Tibial artery (tissue), 4 donors: ENCODE measurements at regions not wholly inside any gene's neighbourhood (a gene's known extent, or its start where the extent isn't known, plus 50 kb on each side); places are given as distances from the start of the nearest gene placed in this dataset.

Source experiments
- DNase-seq, 2 donors: peaks; one replicate each; pipeline ENCODE4 v3.0.0-alpha.2; 2019
- H3K27ac ChIP-seq, 2 donors: fragments of 200-600 bp; sonication (generic) in 1 of 2; 1 replicate in 1 of 2; 2 replicates in 1 of 2; pipeline ENCODE4 v1.5.1; 2018 to 2019; ENCODE audit warnings: mild to moderate bottlenecking in 1 of 2
- H3K27me3 ChIP-seq, 2 donors: fragments of 200-600 bp; sonication (generic) in 1 of 2; one replicate each; pipeline versions ENCODE4 v1.5.1 to v1.6.0; 2016 to 2019
- H3K36me3 ChIP-seq, 3 donors: fragments of 200-600 bp; sonication (generic) in 2 of 3; one replicate each; pipeline ENCODE4 v1.5.1; 2016 to 2019; ENCODE audit warnings: mild to moderate bottlenecking in 2 of 3
- H3K4me1 ChIP-seq, 4 donors: fragments of 200-600 bp; sonication (generic) in 2 of 4; 1 replicate in 3 of 4; 2 replicates in 1 of 4; pipeline ENCODE4 v1.5.1; 2016 to 2019
- H3K4me3 ChIP-seq, 2 donors: fragments of 200-600 bp; sonication (generic) in 1 of 2; 1 replicate in 1 of 2; 2 replicates in 1 of 2; pipeline ENCODE4 v1.5.1; 2018 to 2019; ENCODE audit warnings: mild to moderate bottlenecking in 2 of 2
- H3K9me3 ChIP-seq, 3 donors: fragments of 200-600 bp; sonication (generic) in 1 of 3; one replicate each; pipeline ENCODE4 v1.5.1; 2016 to 2019
- intact Hi-C: fragments of 100-400 bp; cut with DNase I; formaldehyde crosslinking; loops from one replicate; pipeline ENCODE4 v1.15.0; 2023; ENCODE audit warnings: low total_unique reads
- TF ChIP-seq, protein P1 (sequence below), 2 experiments: fragments of 200-600 bp in 1 of 2; fragments of 450-650 bp in 1 of 2; IDR thresholded peaks; one replicate each; pipeline ENCODE4 v1.5.1; 2017 to 2019; ENCODE audit warnings: antibody characterized with exemption in 2 of 2, mild to moderate bottlenecking in 1 of 2, moderate library complexity in 1 of 2

DNA sequence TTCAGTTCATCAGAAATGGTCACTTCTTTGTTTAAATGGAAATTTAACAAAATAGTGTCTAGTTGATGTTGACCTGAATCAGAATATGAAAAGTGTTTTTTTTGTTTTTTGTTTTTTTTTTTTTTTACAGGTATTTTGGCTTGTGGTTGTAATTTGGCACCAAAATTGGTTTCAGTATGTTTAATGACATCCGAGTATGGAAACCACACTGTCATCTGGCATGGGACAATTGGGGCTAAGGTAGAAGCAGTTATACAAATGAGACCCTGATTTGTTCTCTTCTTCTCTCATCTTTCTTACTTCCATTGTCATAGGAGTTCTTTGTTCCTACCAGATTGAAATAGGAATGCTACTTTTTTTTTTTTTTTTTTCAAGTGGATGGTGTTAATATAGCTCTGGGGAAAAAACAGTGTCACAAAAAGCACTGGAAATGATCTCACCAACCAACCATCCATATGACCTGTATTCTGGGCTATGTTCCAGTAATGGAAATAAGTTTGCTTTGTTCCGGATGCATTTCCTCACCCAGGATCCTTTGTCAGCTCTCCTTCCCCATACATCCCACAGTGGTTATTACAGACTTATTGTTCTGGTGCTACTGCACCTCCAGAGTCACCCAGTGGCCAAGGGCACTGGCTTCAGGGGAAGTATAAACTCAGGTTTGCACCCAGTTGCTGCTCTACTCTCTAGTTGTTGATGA, 95.8 kb downstream of the ATXN3L start:
- no peak overlapping the region for H3K27ac ChIP-seq
- TF ChIP-seq, protein P1, sequence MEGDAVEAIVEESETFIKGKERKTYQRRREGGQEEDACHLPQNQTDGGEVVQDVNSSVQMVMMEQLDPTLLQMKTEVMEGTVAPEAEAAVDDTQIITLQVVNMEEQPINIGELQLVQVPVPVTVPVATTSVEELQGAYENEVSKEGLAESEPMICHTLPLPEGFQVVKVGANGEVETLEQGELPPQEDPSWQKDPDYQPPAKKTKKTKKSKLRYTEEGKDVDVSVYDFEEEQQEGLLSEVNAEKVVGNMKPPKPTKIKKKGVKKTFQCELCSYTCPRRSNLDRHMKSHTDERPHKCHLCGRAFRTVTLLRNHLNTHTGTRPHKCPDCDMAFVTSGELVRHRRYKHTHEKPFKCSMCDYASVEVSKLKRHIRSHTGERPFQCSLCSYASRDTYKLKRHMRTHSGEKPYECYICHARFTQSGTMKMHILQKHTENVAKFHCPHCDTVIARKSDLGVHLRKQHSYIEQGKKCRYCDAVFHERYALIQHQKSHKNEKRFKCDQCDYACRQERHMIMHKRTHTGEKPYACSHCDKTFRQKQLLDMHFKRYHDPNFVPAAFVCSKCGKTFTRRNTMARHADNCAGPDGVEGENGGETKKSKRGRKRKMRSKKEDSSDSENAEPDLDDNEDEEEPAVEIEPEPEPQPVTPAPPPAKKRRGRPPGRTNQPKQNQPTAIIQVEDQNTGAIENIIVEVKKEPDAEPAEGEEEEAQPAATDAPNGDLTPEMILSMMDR (IDR thresholded peaks at IDR 0.05): no peak
- DNase-seq: no peak
- intact Hi-C loops: no loop called here
- no peaks in the 10 kb centered on the region for H3K27me3 ChIP-seq
- H3K36me3 ChIP-seq: no peaks in the 10 kb centered on the region
- no peaks in the 10 kb centered on the region for H3K4me1 ChIP-seq
- H3K4me3 ChIP-seq: no peak overlapping the region
- no peaks in the 10 kb centered on the region for H3K9me3 ChIP-seq

DNA sequence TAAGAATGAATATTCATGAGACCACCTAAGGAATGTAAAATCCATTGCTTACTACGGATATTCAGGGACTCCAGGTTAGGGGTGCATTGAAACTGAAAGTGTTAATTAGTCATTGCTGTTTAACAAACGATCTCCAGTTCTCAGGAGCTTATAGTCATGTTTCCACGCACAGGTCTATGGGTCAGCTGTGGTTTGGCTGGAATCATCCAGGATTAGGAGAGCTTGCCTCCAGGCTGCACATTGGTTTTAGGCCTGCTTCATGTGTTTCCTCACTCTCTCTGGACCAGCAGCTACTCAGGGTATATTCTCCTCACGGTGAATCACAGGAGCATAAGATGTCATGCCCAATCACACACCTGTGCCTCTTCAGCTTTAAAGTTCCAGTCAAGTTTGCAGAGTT, 98.9 kb downstream of the ATXN3L start:
- H3K27me3 ChIP-seq: no peaks in the 10 kb centered on the region
- no peak overlapping the region for H3K27ac ChIP-seq
- intact Hi-C loops: no loop called here
- no peaks in the 10 kb centered on the region for H3K9me3 ChIP-seq
- TF ChIP-seq, protein P1 (IDR thresholded peaks at IDR 0.05): no peak
- no peak for DNase-seq
- H3K4me3 ChIP-seq: no peak overlapping the region
- H3K36me3 ChIP-seq: no peaks in the 10 kb centered on the region
- H3K4me1 ChIP-seq: no peaks in the 10 kb centered on the region

DNA sequence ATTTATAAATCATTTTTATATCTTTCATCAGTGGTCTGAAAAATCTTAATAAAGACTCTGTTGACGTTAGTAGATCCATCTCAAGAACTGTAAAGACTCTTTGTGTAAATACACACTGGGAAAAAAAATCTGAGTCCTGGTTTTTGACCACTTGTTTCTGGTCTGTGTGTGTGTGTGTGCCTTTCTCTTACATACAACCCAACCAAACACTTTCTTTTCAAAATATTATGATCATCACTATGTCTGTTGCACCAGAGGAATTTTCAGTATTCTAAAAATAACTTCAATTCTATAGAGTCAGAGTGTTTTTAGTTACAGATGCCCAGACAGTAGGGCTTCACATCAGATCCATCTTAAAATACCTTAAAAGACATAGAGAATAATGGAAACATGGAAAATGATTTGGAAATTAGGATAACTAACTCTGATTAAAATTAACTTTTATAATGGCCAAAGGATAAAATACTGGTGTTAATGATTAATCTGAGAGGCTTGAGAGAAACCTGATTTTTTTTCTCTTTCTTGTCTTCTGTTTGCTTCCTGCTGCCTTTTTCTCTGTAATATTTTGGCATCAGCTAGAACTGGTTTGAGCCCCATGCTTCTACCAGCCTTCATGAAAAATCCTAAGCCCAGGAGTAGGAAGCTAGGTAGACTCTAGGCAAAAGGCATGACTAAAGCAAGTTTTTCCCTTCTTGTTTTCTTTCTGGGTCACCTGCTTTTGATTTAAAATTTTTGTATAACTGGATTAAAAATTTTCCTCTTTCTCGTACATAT, 99.7 kb downstream of the ATXN3L start:
- no peaks in the 10 kb centered on the region for H3K27me3 ChIP-seq
- intact Hi-C loops: no loop called here
- H3K4me1 ChIP-seq: no peaks in the 10 kb centered on the region
- no peaks in the 10 kb centered on the region for H3K9me3 ChIP-seq
- H3K4me3 ChIP-seq: no peak overlapping the region
- TF ChIP-seq, protein P1 (IDR thresholded peaks at IDR 0.05): no peak
- DNase-seq: no peak
- H3K36me3 ChIP-seq: no peaks in the 10 kb centered on the region
- H3K27ac ChIP-seq: no peak overlapping the region

DNA sequence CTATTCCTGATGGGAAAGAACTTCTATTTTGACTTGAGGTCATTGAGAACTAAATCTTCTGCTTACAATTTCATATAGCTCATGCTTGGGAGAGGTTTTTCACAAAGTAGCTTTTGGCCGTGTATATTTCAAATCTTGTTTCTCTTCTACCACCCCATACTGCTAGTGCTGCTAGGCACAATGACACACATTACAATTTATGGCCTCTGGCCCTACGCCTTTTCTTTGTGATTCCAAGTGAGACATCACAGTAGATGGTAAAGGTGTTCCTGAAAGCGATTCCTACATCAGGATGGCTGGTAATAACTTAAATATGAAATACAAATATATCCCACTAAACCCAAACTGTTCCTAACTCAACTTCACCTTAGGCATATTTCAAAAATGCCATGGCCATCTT, 101.1 kb downstream of the ATXN3L start:
- H3K4me1 ChIP-seq: no peaks in the 10 kb centered on the region
- intact Hi-C loops: no loop called here
- DNase-seq: no peak
- no peaks in the 10 kb centered on the region for H3K36me3 ChIP-seq
- H3K27me3 ChIP-seq: no peaks in the 10 kb centered on the region
- no peak overlapping the region for H3K4me3 ChIP-seq
- no peak overlapping the region for H3K27ac ChIP-seq
- no peaks in the 10 kb centered on the region for H3K9me3 ChIP-seq
- TF ChIP-seq, protein P1 (IDR thresholded peaks at IDR 0.05): no peak

DNA sequence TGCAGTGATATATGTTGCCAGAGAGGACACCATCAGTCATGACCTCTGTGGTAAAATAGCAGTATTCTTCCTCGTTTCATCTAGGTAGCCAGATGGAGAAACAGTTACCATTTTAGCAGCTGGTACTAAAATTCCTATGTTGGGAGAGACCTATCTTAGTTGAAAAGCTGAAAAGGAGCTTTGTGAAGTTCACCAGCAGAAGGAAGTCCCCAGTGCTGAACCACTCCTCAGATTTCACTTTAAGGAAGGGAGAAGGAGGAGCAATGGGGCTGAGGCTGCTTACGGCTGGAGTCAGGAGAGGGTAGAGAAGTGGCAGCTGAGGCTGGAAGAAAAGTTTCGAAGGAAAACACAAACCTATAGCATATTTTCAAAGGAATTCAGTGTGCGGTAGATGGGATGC, 103.7 kb downstream of the ATXN3L start:
- Histone ChIP-seq H3K4me1 (peaks cover 0 to 12% (median 0%) of the 10 kb centered on the region in 4 donors), H3K4me3 (no peak overlapping the region), H3K27ac (peak overlapping the region in 1 of 2 donors; percentile 33), H3K36me3 (no peaks in the 10 kb centered on the region), H3K9me3 (no peaks in the 10 kb centered on the region), H3K27me3 (no peaks in the 10 kb centered on the region)
- TF ChIP-seq, protein P1 (IDR thresholded peaks at IDR 0.05): no peak
- intact Hi-C loops: no loop called here
- DNase-seq: no peak
